ENCODE measurements at regions not wholly inside any gene's neighbourhood (a gene's known extent, or its start where the extent isn't known, plus 50 kb on each side); places are given as distances from the start of the nearest gene placed in this dataset.
"Not testable (repeated sequence)": the region's sequence is repeated elsewhere in the genome, so short reads cannot be mapped to it uniquely, and the experiment has no call there.

GRCh38 chr6:144566868-144567615, 281.9 kb downstream of the UTRN start:
- Histone ChIP-seq H3K4me3 (no peak overlapping the region), H3K9me3 (no peaks in the 10 kb centered on the region), H3K36me3 (peaks cover 0 to 5% of the 10 kb centered on the region in 2 donors), H3K27ac (no peak overlapping the region), H3K27me3 (no peaks in the 10 kb centered on the region), H3K4me1 (no peaks in the 10 kb centered on the region)
- no peak for DNase-seq (ENCODE audit: extremely low spot score in 2 of 2)
- intact Hi-C loops (cut with DNase I), result no loop called here
- TF ChIP-seq CTCF (IDR thresholded peaks at IDR 0.05), result no peak
- TF ChIP-seq POLR2AphosphoS5 (IDR thresholded peaks at IDR 0.05; ENCODE audit: insufficient read depth in 1 of 2, low read depth in 1 of 2), result no peak
- TF ChIP-seq POLR2A (IDR thresholded peaks at IDR 0.05), result no peak

- Histone ChIP-seq H3K4me1 (no peaks in the 10 kb centered on the region), H3K36me3 (peaks cover 0 to 5% of the 10 kb centered on the region in 2 donors), H3K27me3 (no peaks in the 10 kb centered on the region), H3K27ac (no peak overlapping the region), H3K4me3 (no peak overlapping the region), H3K9me3 (no peaks in the 10 kb centered on the region)
- DNase-seq (ENCODE audit: extremely low spot score in 2 of 2), result no peak
- TF ChIP-seq CTCF (IDR thresholded peaks at IDR 0.05), result no peak
- TF ChIP-seq POLR2AphosphoS5 (IDR thresholded peaks at IDR 0.05; ENCODE audit: insufficient read depth in 1 of 2, low read depth in 1 of 2), result no peak
- TF ChIP-seq POLR2A (IDR thresholded peaks at IDR 0.05), result no peak
- intact Hi-C loops (cut with DNase I), result no loop called here
Observed at GRCh38 chr6:144568241-144568640, 283.1 kb downstream of the UTRN start.

GRCh38 chr6:144572541-144572940, 287.4 kb downstream of the UTRN start:
- not testable (repeated sequence) for H3K27ac ChIP-seq; DNase-seq (ENCODE audit: extremely low spot score in 2 of 2)

GRCh38 chr6:144574796-144575195, 289.7 kb downstream of the UTRN start:
- no peaks in the 10 kb centered on the region for H3K9me3 ChIP-seq
- peaks cover 0 to 18% of the 10 kb centered on the region in 2 donors for H3K36me3 ChIP-seq
- no peaks in the 10 kb centered on the region for H3K27me3 ChIP-seq
- H3K27ac ChIP-seq, result no peak overlapping the region
- intact Hi-C loops (cut with DNase I), result no loop called here
- no peak overlapping the region for H3K4me3 ChIP-seq
- TF ChIP-seq POLR2AphosphoS5 (IDR thresholded peaks at IDR 0.05; ENCODE audit: insufficient read depth in 1 of 2, low read depth in 1 of 2) (no peak), CTCF (IDR thresholded peaks at IDR 0.05) (no peak), POLR2A (IDR thresholded peaks at IDR 0.05) (no peak)
- H3K4me1 ChIP-seq, result no peaks in the 10 kb centered on the region
- DNase-seq (ENCODE audit: extremely low spot score in 2 of 2), result no peak

More at GRCh38 chr6:144572541-144572940, 287.4 kb downstream of the UTRN start:
- intact Hi-C loops (cut with DNase I); H3K4me3 ChIP-seq; H3K9me3 ChIP-seq; H3K27me3 ChIP-seq; H3K4me1 ChIP-seq: not testable (repeated sequence)
- peaks cover 0 to 13% of the 10 kb centered on the region in 2 donors for H3K36me3 ChIP-seq

GRCh38 chr6:144575327-144575726, 290.2 kb downstream of the UTRN start:
- Histone ChIP-seq H3K4me1 (no peaks in the 10 kb centered on the region), H3K9me3 (no peaks in the 10 kb centered on the region), H3K27me3 (no peaks in the 10 kb centered on the region), H3K27ac (no peak overlapping the region), H3K4me3 (no peak overlapping the region), H3K36me3 (peaks cover 0 to 18% of the 10 kb centered on the region in 2 donors)
- TF ChIP-seq POLR2AphosphoS5 (IDR thresholded peaks at IDR 0.05; ENCODE audit: insufficient read depth in 1 of 2, low read depth in 1 of 2) (no peak), POLR2A (IDR thresholded peaks at IDR 0.05) (no peak), CTCF (IDR thresholded peaks at IDR 0.05) (no peak)
- intact Hi-C loops (cut with DNase I), result no loop called here
- DNase-seq (ENCODE audit: extremely low spot score in 2 of 2), result no peak

Data from vagina (tissue), 2 donors.